ENCODE measurements at regions not wholly inside any gene's neighbourhood (a gene's known extent, or its start where the extent isn't known, plus 50 kb on each side); places are given as distances from the start of the nearest gene placed in this dataset.
"Not testable (repeated sequence)": the region's sequence is repeated elsewhere in the genome, so short reads cannot be mapped to it uniquely, and the experiment has no call there.

DNA sequence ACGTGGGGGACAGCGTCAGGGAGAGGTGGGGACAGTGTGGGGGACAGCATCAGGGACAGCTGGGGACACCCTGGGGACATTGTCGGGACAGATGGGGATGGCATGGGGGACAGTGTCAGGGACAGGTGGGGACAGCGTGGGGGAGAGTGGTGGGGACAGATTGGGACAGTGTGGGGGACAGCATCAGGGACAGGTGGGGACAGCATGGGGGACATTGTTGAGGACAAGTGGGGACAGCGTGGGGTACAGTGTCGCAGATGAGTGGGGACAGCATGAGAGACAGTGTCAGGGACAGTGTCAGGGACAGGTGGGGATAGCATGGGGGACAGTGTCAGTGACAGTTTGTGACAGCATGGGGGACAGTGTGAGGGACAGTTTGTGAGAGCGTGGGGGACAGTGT is 240.9 kb downstream of the TMEM121 start:
- TF ChIP-seq RXRA (IDR thresholded peaks at IDR 0.05) (no peak), HNF4G (IDR thresholded peaks at IDR 0.05) (no peak), YY1 (IDR thresholded peaks at IDR 0.05) (no peak), SP1 (IDR thresholded peaks at IDR 0.05) (no peak)

GRCh38 chr14:105768039-105768438 is 241.7 kb downstream of the TMEM121 start:
- not testable (repeated sequence) for H3K4me1 ChIP-seq (ENCODE audit: control insufficient read depth in 4 of 4, insufficient read depth in 4 of 4, low read length in 3 of 4); DNase-seq (ENCODE audit: low spot score); H3K9me3 ChIP-seq (ENCODE audit: control insufficient read depth in 4 of 4, low read length in 3 of 4); H3K36me3 ChIP-seq (ENCODE audit: control insufficient read depth in 4 of 4, insufficient read depth in 3 of 4, low read depth in 1 of 4, low read length in 3 of 4); H3K4me3 ChIP-seq (ENCODE audit: low read depth in 1 of 3, low read length in 3 of 3); H3K27ac ChIP-seq (ENCODE audit: low read depth in 1 of 2, low read length in 2 of 2); H3K27me3 ChIP-seq (ENCODE audit: control insufficient read depth in 4 of 4, insufficient read depth in 4 of 4, low read length in 3 of 4); H3K9ac ChIP-seq (ENCODE audit: low read depth in 1 of 2, low read length in 2 of 2)
- 89% methylated on average over 11 of the region's 17 CpGs for WGBS

More for the DNA sequence above, 240.9 kb downstream of the TMEM121 start:
- DNase-seq (ENCODE audit: low spot score) = no peak
- Histone ChIP-seq H3K27ac (ENCODE audit: low read depth in 1 of 2, low read length in 2 of 2) (no peak overlapping the region), H3K4me1 (ENCODE audit: control insufficient read depth in 4 of 4, insufficient read depth in 4 of 4, low read length in 3 of 4) (peaks cover 2 to 9% (median 4%) of the 10 kb centered on the region in 4 donors), H3K36me3 (ENCODE audit: control insufficient read depth in 4 of 4, insufficient read depth in 3 of 4, low read depth in 1 of 4, low read length in 3 of 4) (no peaks in the 10 kb centered on the region), H3K9ac (ENCODE audit: low read depth in 1 of 2, low read length in 2 of 2) (no peak overlapping the region), H3K27me3 (ENCODE audit: control insufficient read depth in 4 of 4, insufficient read depth in 4 of 4, low read length in 3 of 4) (peaks cover 0 to 2% (median 0%) of the 10 kb centered on the region in 4 donors), H3K4me3 (ENCODE audit: low read depth in 1 of 3, low read length in 3 of 3) (no peak overlapping the region), H3K9me3 (ENCODE audit: control insufficient read depth in 4 of 4, low read length in 3 of 4) (no peaks in the 10 kb centered on the region)
- WGBS = 86% methylated on average over 7 of the region's 7 CpGs

DNA sequence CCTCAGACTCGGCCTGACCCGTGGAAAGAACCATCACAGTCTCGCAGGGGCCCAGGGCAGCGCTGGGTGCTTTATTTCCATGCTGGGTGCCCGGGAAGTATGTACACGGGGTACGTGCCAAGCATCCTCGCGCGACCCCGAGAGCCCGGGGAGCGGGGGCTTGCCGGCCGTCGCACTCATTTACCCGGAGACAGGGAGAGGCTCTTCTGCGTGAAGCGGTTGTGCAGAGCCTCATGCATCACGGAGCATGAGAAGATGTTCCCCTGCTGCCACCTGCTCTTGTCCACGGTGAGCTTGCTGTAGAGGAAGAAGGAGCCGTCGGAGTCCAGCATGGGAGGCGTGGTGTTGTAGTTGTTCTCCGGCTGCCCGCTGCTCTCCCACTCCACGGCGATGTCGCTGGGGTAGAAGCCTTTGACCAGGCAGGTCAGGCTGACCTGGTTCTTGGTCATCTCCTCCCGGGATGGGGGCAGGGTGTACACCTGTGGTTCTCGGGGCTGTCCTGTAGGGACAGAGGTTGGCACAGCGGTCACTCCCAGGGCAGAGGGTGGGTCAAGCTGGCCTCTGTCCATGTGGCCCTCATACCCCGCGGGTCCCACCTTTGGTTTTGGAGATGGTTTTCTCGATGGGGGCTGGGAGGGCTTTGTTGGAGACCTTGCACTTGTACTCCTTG is 242.8 kb downstream of the TMEM121 start:
- 91% methylated on average over 34 of the region's 35 CpGs for WGBS
- not testable (repeated sequence) for H3K27ac ChIP-seq (ENCODE audit: low read depth in 1 of 2, low read length in 2 of 2); H3K9ac ChIP-seq (ENCODE audit: low read depth in 1 of 2, low read length in 2 of 2); H3K27me3 ChIP-seq (ENCODE audit: control insufficient read depth in 4 of 4, insufficient read depth in 4 of 4, low read length in 3 of 4); H3K9me3 ChIP-seq (ENCODE audit: control insufficient read depth in 4 of 4, low read length in 3 of 4); H3K4me3 ChIP-seq (ENCODE audit: low read depth in 1 of 3, low read length in 3 of 3); DNase-seq (ENCODE audit: low spot score); H3K36me3 ChIP-seq (ENCODE audit: control insufficient read depth in 4 of 4, insufficient read depth in 3 of 4, low read depth in 1 of 4, low read length in 3 of 4); H3K4me1 ChIP-seq (ENCODE audit: control insufficient read depth in 4 of 4, insufficient read depth in 4 of 4, low read length in 3 of 4)

DNA sequence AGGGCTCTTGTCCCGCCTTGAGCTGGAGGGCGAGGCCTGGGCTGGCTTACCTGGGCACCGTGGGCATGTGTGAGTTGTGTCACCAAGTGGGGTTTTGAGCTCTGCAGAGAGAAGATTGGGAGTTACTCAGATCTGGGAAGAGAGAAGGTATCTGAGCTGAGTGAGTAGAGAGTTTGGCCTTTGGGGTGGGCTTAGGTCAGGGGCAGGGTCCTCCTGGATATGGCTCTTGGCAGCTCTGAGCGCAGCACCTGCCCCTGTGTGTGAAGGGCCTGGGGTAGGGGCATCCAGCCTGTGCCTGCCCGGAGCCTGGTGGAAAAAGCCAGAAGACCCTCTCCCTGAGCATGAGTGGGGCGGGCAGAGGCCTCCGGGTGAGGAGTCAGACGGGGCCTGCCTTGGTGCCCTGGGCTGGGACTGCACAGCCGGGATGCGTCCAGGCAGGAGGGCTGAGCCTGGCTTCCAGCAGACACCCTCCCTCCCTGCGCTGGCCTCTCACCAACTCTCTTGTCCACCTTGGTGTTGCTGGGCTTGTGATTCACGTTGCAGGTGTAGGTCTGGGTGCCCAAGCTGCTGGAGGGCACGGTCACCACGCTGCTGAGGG is 244.3 kb downstream of the TMEM121 start:
- not testable (repeated sequence) for H3K4me3 ChIP-seq (ENCODE audit: low read depth in 1 of 3, low read length in 3 of 3); H3K27ac ChIP-seq (ENCODE audit: low read depth in 1 of 2, low read length in 2 of 2); H3K27me3 ChIP-seq (ENCODE audit: control insufficient read depth in 4 of 4, insufficient read depth in 4 of 4, low read length in 3 of 4); H3K9ac ChIP-seq (ENCODE audit: low read depth in 1 of 2, low read length in 2 of 2); H3K4me1 ChIP-seq (ENCODE audit: control insufficient read depth in 4 of 4, insufficient read depth in 4 of 4, low read length in 3 of 4); DNase-seq (ENCODE audit: low spot score); H3K36me3 ChIP-seq (ENCODE audit: control insufficient read depth in 4 of 4, insufficient read depth in 3 of 4, low read depth in 1 of 4, low read length in 3 of 4); H3K9me3 ChIP-seq (ENCODE audit: control insufficient read depth in 4 of 4, low read length in 3 of 4)
- 86% methylated on average over 13 of the region's 14 CpGs for WGBS

DNA sequence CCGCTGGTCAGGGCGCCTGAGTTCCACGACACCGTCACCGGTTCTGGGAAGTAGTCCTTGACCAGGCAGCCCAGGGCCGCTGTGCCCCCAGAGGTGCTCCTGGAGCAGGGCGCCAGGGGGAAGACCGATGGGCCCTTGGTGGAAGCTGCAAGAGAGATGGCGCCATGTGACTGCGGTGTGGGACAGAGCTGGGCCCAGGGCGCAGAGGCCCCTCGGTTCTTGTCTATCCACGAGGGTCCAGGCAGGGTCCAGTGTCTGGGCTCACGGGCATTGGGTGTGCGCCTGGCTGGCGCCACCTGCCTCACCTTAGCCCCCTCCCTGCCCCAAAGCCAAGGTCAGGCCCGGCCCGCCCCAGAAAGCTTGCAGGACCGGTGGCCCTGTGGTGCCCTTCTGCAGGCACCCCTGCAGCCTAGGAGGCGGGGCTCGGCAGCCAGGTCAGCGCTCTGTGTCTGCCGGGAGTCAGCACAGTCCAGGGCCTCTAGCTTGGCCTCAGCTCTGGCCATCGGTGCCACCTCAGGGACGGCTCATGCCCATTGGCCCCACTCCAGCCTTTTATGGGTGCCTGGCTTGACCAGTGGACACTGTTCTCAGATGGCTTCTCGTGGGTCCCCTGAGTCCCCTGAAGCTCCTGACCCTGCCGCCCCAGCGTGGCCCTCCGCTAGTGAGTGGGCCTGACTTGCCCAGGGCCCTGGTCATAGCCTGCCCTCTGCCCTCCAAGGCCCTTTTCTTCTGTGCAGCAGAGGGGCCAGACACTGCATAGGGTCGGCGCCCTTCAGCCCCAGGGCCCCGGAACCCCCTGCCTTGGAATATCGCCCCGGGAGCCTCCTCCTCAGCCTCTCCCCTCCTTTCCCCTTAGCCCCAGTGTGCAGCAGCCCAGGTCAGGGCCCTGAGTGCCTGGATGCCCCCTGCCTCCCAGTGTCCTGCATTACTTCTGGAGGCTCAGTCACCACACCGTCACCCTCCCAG is 245.2 kb downstream of the TMEM121 start:
- not testable (repeated sequence) for H3K4me3 ChIP-seq (ENCODE audit: low read depth in 1 of 3, low read length in 3 of 3); H3K27ac ChIP-seq (ENCODE audit: low read depth in 1 of 2, low read length in 2 of 2)
- 71% methylated on average over 25 of the region's 35 CpGs for WGBS

DNA sequence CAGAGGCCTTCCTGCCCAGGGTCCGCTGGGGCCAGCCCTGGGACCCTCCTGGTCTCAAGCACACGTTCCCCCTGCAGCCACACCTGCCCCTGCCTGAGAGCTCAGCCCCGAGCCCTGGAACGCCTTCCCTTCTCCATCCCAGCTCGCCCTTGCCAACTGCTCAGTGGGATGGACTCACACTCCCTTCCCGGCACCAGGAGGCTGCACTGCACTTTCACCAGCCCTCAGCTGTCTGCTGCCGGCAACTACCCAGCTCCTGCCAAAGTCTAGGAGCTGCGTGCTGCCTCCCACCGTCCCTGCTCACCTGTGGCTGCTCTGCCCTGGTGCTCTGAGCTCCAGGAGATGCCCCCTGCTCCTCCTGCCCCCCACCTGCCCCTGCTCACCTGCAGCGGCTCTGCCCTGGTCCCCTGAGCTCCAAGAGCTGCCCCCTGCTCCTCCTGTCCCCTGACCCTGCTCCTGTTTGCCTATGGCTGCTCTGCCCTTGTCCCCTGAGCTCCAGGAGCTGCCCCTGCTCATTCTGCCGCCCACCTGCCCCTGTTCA is 246.4 kb downstream of the TMEM121 start:
- WGBS = 49% methylated on average over 11 of the region's 11 CpGs
- not testable (repeated sequence) for H3K36me3 ChIP-seq (ENCODE audit: control insufficient read depth in 4 of 4, insufficient read depth in 3 of 4, low read depth in 1 of 4, low read length in 3 of 4); DNase-seq (ENCODE audit: low spot score); H3K27me3 ChIP-seq (ENCODE audit: control insufficient read depth in 4 of 4, insufficient read depth in 4 of 4, low read length in 3 of 4); H3K9me3 ChIP-seq (ENCODE audit: control insufficient read depth in 4 of 4, low read length in 3 of 4); H3K9ac ChIP-seq (ENCODE audit: low read depth in 1 of 2, low read length in 2 of 2); H3K4me1 ChIP-seq (ENCODE audit: control insufficient read depth in 4 of 4, insufficient read depth in 4 of 4, low read length in 3 of 4); H3K27ac ChIP-seq (ENCODE audit: low read depth in 1 of 2, low read length in 2 of 2); H3K4me3 ChIP-seq (ENCODE audit: low read depth in 1 of 3, low read length in 3 of 3)

More for the DNA sequence above, 245.2 kb downstream of the TMEM121 start:
- DNase-seq (ENCODE audit: low spot score); H3K9me3 ChIP-seq (ENCODE audit: control insufficient read depth in 4 of 4, low read length in 3 of 4); H3K27me3 ChIP-seq (ENCODE audit: control insufficient read depth in 4 of 4, insufficient read depth in 4 of 4, low read length in 3 of 4); H3K4me1 ChIP-seq (ENCODE audit: control insufficient read depth in 4 of 4, insufficient read depth in 4 of 4, low read length in 3 of 4); H3K9ac ChIP-seq (ENCODE audit: low read depth in 1 of 2, low read length in 2 of 2); H3K36me3 ChIP-seq (ENCODE audit: control insufficient read depth in 4 of 4, insufficient read depth in 3 of 4, low read depth in 1 of 4, low read length in 3 of 4): not testable (repeated sequence)
